ENCODE measurements at regions not wholly inside any gene's neighbourhood (a gene's known extent, or its start where the extent isn't known, plus 50 kb on each side); places are given as distances from the start of the nearest gene placed in this dataset.

- TF ChIP-seq, protein P1, sequence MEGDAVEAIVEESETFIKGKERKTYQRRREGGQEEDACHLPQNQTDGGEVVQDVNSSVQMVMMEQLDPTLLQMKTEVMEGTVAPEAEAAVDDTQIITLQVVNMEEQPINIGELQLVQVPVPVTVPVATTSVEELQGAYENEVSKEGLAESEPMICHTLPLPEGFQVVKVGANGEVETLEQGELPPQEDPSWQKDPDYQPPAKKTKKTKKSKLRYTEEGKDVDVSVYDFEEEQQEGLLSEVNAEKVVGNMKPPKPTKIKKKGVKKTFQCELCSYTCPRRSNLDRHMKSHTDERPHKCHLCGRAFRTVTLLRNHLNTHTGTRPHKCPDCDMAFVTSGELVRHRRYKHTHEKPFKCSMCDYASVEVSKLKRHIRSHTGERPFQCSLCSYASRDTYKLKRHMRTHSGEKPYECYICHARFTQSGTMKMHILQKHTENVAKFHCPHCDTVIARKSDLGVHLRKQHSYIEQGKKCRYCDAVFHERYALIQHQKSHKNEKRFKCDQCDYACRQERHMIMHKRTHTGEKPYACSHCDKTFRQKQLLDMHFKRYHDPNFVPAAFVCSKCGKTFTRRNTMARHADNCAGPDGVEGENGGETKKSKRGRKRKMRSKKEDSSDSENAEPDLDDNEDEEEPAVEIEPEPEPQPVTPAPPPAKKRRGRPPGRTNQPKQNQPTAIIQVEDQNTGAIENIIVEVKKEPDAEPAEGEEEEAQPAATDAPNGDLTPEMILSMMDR (IDR thresholded peaks at IDR 0.05), result no peak
- TF ChIP-seq POLR2A (IDR thresholded peaks at IDR 0.05), result no peak
Measured at GRCh38 chr2:117293012-117293411, 521.5 kb upstream of the DDX18 start.
